C4-2B (cell line): ENCODE measurements at regions not wholly inside any gene's neighbourhood (a gene's known extent, or its start where the extent isn't known, plus 50 kb on each side); places are given as distances from the start of the nearest gene placed in this dataset.

Experiments
- ZFX ChIP-seq: fragments of 450-650 bp; IDR thresholded peaks from 2 replicates; pipeline ENCODE4 v1.6.1; 2017
- TF ChIP-seq, protein P1 (sequence below): fragments of 450-650 bp; conservative IDR thresholded peaks from 2 replicates; pipeline ENCODE4 v1.5.1; 2017; ENCODE audit warnings: mild to moderate bottlenecking

DNA sequence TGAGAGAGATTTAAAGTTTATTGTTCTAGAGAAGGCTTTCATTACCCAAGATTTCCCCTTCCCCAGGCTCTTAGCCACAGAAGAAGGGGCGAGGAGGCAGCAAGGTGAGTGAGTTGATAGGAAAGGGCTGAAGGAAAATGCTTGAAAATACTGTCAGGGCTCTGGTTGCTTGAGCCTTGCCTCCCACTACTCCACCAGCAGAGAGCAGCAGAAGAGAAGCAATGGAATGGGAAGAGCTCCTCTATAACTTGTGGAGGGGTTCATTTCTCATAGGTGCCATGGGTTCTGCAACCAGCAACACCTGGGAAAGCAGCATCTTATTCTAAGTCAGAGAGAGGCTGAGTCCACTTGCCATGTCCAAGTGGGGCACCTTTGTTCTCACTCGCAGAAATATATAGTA lies 184.0 kb upstream of the CNTN6 start:
- TF ChIP-seq, protein P1, sequence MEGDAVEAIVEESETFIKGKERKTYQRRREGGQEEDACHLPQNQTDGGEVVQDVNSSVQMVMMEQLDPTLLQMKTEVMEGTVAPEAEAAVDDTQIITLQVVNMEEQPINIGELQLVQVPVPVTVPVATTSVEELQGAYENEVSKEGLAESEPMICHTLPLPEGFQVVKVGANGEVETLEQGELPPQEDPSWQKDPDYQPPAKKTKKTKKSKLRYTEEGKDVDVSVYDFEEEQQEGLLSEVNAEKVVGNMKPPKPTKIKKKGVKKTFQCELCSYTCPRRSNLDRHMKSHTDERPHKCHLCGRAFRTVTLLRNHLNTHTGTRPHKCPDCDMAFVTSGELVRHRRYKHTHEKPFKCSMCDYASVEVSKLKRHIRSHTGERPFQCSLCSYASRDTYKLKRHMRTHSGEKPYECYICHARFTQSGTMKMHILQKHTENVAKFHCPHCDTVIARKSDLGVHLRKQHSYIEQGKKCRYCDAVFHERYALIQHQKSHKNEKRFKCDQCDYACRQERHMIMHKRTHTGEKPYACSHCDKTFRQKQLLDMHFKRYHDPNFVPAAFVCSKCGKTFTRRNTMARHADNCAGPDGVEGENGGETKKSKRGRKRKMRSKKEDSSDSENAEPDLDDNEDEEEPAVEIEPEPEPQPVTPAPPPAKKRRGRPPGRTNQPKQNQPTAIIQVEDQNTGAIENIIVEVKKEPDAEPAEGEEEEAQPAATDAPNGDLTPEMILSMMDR = 0 out of 2 replicates have a peak, but pooled peaks have one; percentile 8
- no peak for TF ChIP-seq ZFX
